ENCODE measurements at regions not wholly inside any gene's neighbourhood (a gene's known extent, or its start where the extent isn't known, plus 50 kb on each side); places are given as distances from the start of the nearest gene placed in this dataset.

- TF ChIP-seq CTCF (IDR thresholded peaks at IDR 0.05) = no peak
- TF ChIP-seq POLR2A (IDR thresholded peaks at IDR 0.05) = no peak
Observed at GRCh38 chr4:12375805-12376204, 947.1 kb upstream of the HS3ST1 start.

Data from heart left ventricle (tissue), 13 donors.